K562 (cell line): ENCODE measurements at regions not wholly inside any gene's neighbourhood (a gene's known extent, or its start where the extent isn't known, plus 50 kb on each side); places are given as distances from the start of the nearest gene placed in this dataset.
A peak's percentile ranks its signal among the peaks of the same experiment; 100 is the strongest.

ENCODE experiments used
- ATAC-seq: fragments of 200-7000 bp; cut with Tn5 transposase; 3 replicates; pipeline ENCODE4 v1.9.1; 2020; ENCODE audit warnings: moderate library complexity
- BruUV-seq: library from RNA; stranded (reverse); fragments of 400-500 nt; replicated peaks from 2 replicates; lab custom pipeline; 2021; lab: Mats Ljungman, UMichigan
- CTCF ChIA-PET: fragments of 300-600 bp; formaldehyde crosslinking; extraction: SDS; loops from one replicate; lab custom pipeline; 2021; ENCODE audit warnings: low intra/inter-chr PET ratio; lab: Yijun Ruan, JAX
- POLR2A ChIA-PET: fragments of 300-600, 350-650 bp; sonication (Branson Sonifier 250); formaldehyde crosslinking; extraction: SDS; loops from one replicate; lab custom pipeline; 2021; ENCODE audit warnings: antibody characterized with exemption, inconsistent platforms; lab: Yijun Ruan, JAX
- DNase-seq, 4 experiments: peaks; one replicate each; pipeline versions ENCODE4 v3.0.0 to v3.0.0-alpha.2; 2011 to 2018; ENCODE audit warnings: low spot score in 3 of 4, mixed read lengths in 3 of 4; ENCODE audit errors: extremely low read depth in 1 of 4
- FAIRE-seq: peaks from 2 replicates; lab custom pipeline; 2011; peaks lifted over from hg19 to GRCh38; lab: Jason Lieb, UNC
- H2AFZ ChIP-seq: 2 replicates; pipeline ENCODE4 v1.6.0; 2011; ENCODE audit warnings: low read depth, low read length, control low read depth, inconsistent platforms
- H3K27ac ChIP-seq: fragments of 200-600 bp; 3 replicates; pipeline ENCODE4 v1.8.0; 2011; ENCODE audit warnings: low read depth, mild to moderate bottlenecking, control low read depth, inconsistent platforms, low read length, moderate library complexity, mixed read lengths; ENCODE audit errors: extremely low read depth
- H3K27me3 ChIP-seq, 2 experiments: fragments of 300-600 bp in 1 of 2; 2 replicates in 1 of 2; 3 replicates in 1 of 2; pipeline versions ENCODE4 v1.6.0 to v1.8.0; 2011; ENCODE audit warnings: inconsistent platforms in 2 of 2, low read length in 2 of 2, mild to moderate bottlenecking in 1 of 2, mixed read lengths in 1 of 2, moderate library complexity in 1 of 2; ENCODE audit not compliant: control insufficient read depth in 2 of 2, insufficient read depth in 2 of 2
- H3K36me3 ChIP-seq: fragments of 300-600 bp; 3 replicates; pipeline ENCODE4 v1.8.0; 2011; ENCODE audit warnings: mild to moderate bottlenecking, low read length, inconsistent platforms; ENCODE audit not compliant: control insufficient read depth, insufficient read depth
- H3K4me1 ChIP-seq, 2 experiments: fragments of 200-600 bp in 1 of 2; replicated peaks in 1 of 2; 2 replicates in 1 of 2; 3 replicates in 1 of 2; pipeline versions ENCODE4 v1.5.1 to v1.8.0; 2011; ENCODE audit warnings: inconsistent platforms in 2 of 2, low read length in 2 of 2, mild to moderate bottlenecking in 1 of 2, mixed read lengths in 1 of 2, moderate library complexity in 1 of 2; ENCODE audit not compliant: control insufficient read depth in 2 of 2, insufficient read depth in 2 of 2
- H3K4me2 ChIP-seq: 2 replicates; pipeline ENCODE4 v1.6.1; 2011; ENCODE audit warnings: low read length, control low read depth, inconsistent platforms, mixed read lengths; ENCODE audit not compliant: insufficient read depth
- H3K4me3 ChIP-seq: fragments of 200-600 bp; sonication (generic), shearing (Covaris generic); 2 replicates; pipeline ENCODE4 v1.5.1; 2016; ENCODE audit warnings: control low read depth, inconsistent platforms
- H3K79me2 ChIP-seq: fragments of 200-600 bp; 3 replicates; pipeline ENCODE4 v1.8.0; 2011; ENCODE audit warnings: low read length, inconsistent platforms; ENCODE audit not compliant: control insufficient read depth, insufficient read depth
- H3K9ac ChIP-seq, 2 experiments: 2 replicates each; pipeline versions ENCODE4 v1.6.0 to v1.6.1; 2011; ENCODE audit warnings: low read depth in 2 of 2, low read length in 2 of 2, control low read depth in 1 of 2, inconsistent platforms in 1 of 2, mild to moderate bottlenecking in 1 of 2, mixed read lengths in 1 of 2; ENCODE audit not compliant: insufficient read depth in 1 of 2
- H3K9me1 ChIP-seq: one replicate; pipeline ENCODE4 v1.6.0; 2011; ENCODE audit warnings: inconsistent platforms, mild to moderate bottlenecking, low read length, moderate library complexity; ENCODE audit not compliant: control insufficient read depth, insufficient read depth
- H3K9me3 ChIP-seq: replicated peaks from 2 replicates; pipeline ENCODE4 v1.5.1; 2011; ENCODE audit warnings: low read depth, low read length, inconsistent platforms; ENCODE audit not compliant: control insufficient read depth, insufficient read depth
- H4K20me1 ChIP-seq: replicated peaks from 2 replicates; pipeline ENCODE4 v1.6.1; 2011; ENCODE audit warnings: low read length, inconsistent platforms, mixed read lengths; ENCODE audit not compliant: control insufficient read depth, insufficient read depth
- ARID3A ChIP-seq: IDR thresholded peaks from 2 replicates; pipeline ENCODE4 v1.6.1; 2012; ENCODE audit warnings: low read depth, low read length, improper control_type of control experiment, borderline replicate concordance
- JUN ChIP-seq, 2 experiments: sonication (generic) in 1 of 2; formaldehyde crosslinking in 1 of 2; IDR thresholded peaks; 2 replicates each; pipeline versions ENCODE4 v1.6.1 to v1.8.0; 2012 to 2022; ENCODE audit warnings: borderline replicate concordance in 2 of 2, mild to moderate bottlenecking in 2 of 2, improper control_type of control experiment in 1 of 2, low read depth in 1 of 2, low read length in 1 of 2, missing genetic modification reagents in 1 of 2
- MLLT1 ChIP-seq, 2 experiments: fragments of 450-650 bp; IDR thresholded peaks; 2 replicates each; pipeline ENCODE4 v1.6.1; 2016
- REST ChIP-seq, 2 experiments: fragments of 450-650 bp; formaldehyde crosslinking in 1 of 2; IDR thresholded peaks; 2 replicates each; pipeline versions ENCODE4 v1.4.0 to v1.6.1; 2014 to 2020; ENCODE audit warnings: mild to moderate bottlenecking in 2 of 2, borderline replicate concordance in 1 of 2, low read depth in 1 of 2
- ZBTB33 ChIP-seq: sonication (generic); formaldehyde crosslinking; IDR thresholded peaks from 2 replicates; pipeline ENCODE4 v1.8.1; 2023; ENCODE audit warnings: mild to moderate bottlenecking, missing genetic modification reagents
- ZNF23 ChIP-seq: fragments of 250-450 bp; sonication (Bioruptor Pico); IDR thresholded peaks from 2 replicates; pipeline ENCODE4 v1.4.0; 2020; ENCODE audit warnings: mild to moderate bottlenecking
- WGBS: fragments of 100-300 bp; shearing (Covaris generic); methylation state at CpG from one replicate; pipeline ENCODE4 v1.1.6; 2016; ENCODE audit warnings: low coverage, mixed read lengths; ENCODE audit not compliant: insufficient coverage; ENCODE audit errors: missing lambda C conversion rate; 5-methylcytosine and 5-hydroxymethylcytosine counted together
- in situ Hi-C: fragments of 300-500 bp; cut with MboI; formaldehyde crosslinking; loops from 4 replicates; pipeline ENCODE4 v1.15.0; 2018; ENCODE audit warnings: inconsistent platforms, mixed read lengths
- intact Hi-C: fragments of 100-400 bp; cut with micrococcal nuclease; formaldehyde crosslinking; loops from 2 replicates; pipeline ENCODE4 v1.14.2; 2022

- DNase-seq: no peak
- POLR2A ChIA-PET: interaction anchor here (0.6 kb wide), 1 partner anchor 816 kb away, joined by 3 read pairs; no protein-coding TSS in a partner anchor
- no TSS peak for BruUV-seq
- Histone ChIP-seq H3K36me3 (no peaks in the 10 kb centered on the region), H3K4me2 (no peak overlapping the region), H3K9me3 (peaks cover 4% of the 10 kb centered on the region), H3K4me3 (no peak overlapping the region), H4K20me1 (no peaks in the 10 kb centered on the region), H3K4me1 (no peaks in the 10 kb centered on the region), H2AFZ (no peak overlapping the region), H3K9me1 (no peaks in the 10 kb centered on the region), H3K27ac (no peak overlapping the region), H3K27me3 (peaks cover 0 to 19% of the 10 kb centered on the region in 2 experiments; a peak in 3 of 5 replicates), H3K9ac (no peak overlapping the region), H3K79me2 (no peaks in the 10 kb centered on the region)
- CTCF ChIA-PET: no interaction called here
- intact Hi-C loops: no loop called here
- no peak for ATAC-seq
- no peak for FAIRE-seq
- WGBS: 0% methylated on average over 3 of the region's 3 CpGs
- in situ Hi-C loops: no loop called here
- TF ChIP-seq ZBTB33 (CRISPR knock-in tag): no peak
- TF ChIP-seq MLLT1 (IDR thresholded peaks at IDR 0.05): peak in 1 of 2 experiments; percentile 93; a peak in 2 of 4 replicates
- TF ChIP-seq ARID3A: no peak
- 0 out of 2 replicates have a peak, but pooled peaks have one; percentile 56 for TF ChIP-seq ZNF23
- no peak for TF ChIP-seq JUN (IDR thresholded peaks at IDR 0.05; ENCODE audit: borderline replicate concordance, low read depth, low read length)
- no peak for TF ChIP-seq JUN (CRISPR knock-in tag; IDR thresholded peaks at IDR 0.05; ENCODE audit: borderline replicate concordance)
- peak; percentile 17; the same call in 1 of the 2 replicates for TF ChIP-seq REST (IDR thresholded peaks at IDR 0.05; ENCODE audit: borderline replicate concordance)
- no peak for TF ChIP-seq REST (CRISPR knock-in tag; IDR thresholded peaks at IDR 0.05; ENCODE audit: low read depth)
Observed at GRCh38 chr16:86103320-86103719, 204.4 kb downstream of the IRF8 start.
